Type B pancreatic cell (in vitro differentiated cells): ENCODE measurements at regions not wholly inside any gene's neighbourhood (a gene's known extent, or its start where the extent isn't known, plus 50 kb on each side); places are given as distances from the start of the nearest gene placed in this dataset.
A peak's percentile ranks its signal among the peaks of the same experiment; 100 is the strongest.

ENCODE experiments used
- DNase-seq: peaks from one replicate; pipeline ENCODE4 v3.0.0; 2021; ENCODE audit warnings: mixed read lengths; ENCODE audit not compliant: unreplicated experiment; ENCODE audit errors: extremely low spot score
- H3K27ac Mint-ChIP-seq: 2 replicates; pipeline ENCODE4 v1.8.0; 2021; ENCODE audit warnings: mild to moderate bottlenecking, mixed read lengths
- H3K27me3 Mint-ChIP-seq: 2 replicates; pipeline ENCODE4 v1.8.0; 2021; ENCODE audit warnings: mixed read lengths
- H3K36me3 Mint-ChIP-seq: 2 replicates; pipeline ENCODE4 v1.8.0; 2021; ENCODE audit warnings: mixed read lengths
- H3K4me1 Mint-ChIP-seq: one replicate; pipeline ENCODE4 v1.8.0; 2021; ENCODE audit warnings: mixed read lengths; ENCODE audit not compliant: unreplicated experiment
- H3K4me3 Mint-ChIP-seq: 2 replicates; pipeline ENCODE4 v1.8.0; 2021; ENCODE audit warnings: mild to moderate bottlenecking, mixed read lengths
- H3K9me3 Mint-ChIP-seq: 2 replicates; pipeline ENCODE4 v1.8.0; 2021; ENCODE audit warnings: mixed read lengths
- TF ChIP-seq, protein P1 (sequence below): fragments of 200-600 bp; sonication (generic); conservative IDR thresholded peaks from 2 replicates; pipeline ENCODE4 v1.5.0; 2021; ENCODE audit warnings: antibody characterized with exemption, mild to moderate bottlenecking

DNA sequence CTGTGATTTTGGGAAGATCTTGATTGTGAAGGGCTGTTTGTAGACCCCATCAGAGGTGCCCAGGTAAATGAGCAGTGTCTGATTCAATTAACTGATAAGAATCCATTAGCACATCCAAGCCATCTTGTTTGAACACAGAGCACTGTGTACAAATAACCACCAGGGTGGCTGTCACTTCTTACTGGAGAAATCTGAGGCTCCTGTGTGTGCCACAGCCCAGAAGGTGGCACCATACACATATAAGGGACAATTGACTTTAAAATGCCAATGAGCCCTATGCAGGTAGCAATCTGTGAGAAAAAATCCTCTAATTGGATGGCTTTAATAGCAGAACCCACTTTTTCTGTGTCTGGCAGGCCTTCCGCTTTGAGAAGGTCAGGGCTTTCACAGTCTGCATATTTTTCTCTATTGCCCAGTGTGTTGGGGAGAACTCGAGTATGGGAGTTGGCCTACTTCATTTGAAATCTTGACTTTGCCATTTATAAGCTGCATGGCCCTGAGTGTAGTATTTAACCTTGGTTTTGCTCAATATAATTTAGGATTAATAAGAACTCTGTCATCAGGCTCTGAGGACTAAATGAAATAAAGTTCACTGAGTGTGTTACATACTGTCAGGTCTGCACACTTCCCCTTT lies 517.4 kb downstream of the CCSER2 start:
- Mint-ChIP-seq H3K27ac (no peak overlapping the region), H3K9me3 (no peaks in the 10 kb centered on the region), H3K27me3 (no peaks in the 10 kb centered on the region), H3K4me1 (peaks cover 18% of the 10 kb centered on the region), H3K36me3 (no peaks in the 10 kb centered on the region), H3K4me3 (no peak overlapping the region)
- TF ChIP-seq, protein P1, sequence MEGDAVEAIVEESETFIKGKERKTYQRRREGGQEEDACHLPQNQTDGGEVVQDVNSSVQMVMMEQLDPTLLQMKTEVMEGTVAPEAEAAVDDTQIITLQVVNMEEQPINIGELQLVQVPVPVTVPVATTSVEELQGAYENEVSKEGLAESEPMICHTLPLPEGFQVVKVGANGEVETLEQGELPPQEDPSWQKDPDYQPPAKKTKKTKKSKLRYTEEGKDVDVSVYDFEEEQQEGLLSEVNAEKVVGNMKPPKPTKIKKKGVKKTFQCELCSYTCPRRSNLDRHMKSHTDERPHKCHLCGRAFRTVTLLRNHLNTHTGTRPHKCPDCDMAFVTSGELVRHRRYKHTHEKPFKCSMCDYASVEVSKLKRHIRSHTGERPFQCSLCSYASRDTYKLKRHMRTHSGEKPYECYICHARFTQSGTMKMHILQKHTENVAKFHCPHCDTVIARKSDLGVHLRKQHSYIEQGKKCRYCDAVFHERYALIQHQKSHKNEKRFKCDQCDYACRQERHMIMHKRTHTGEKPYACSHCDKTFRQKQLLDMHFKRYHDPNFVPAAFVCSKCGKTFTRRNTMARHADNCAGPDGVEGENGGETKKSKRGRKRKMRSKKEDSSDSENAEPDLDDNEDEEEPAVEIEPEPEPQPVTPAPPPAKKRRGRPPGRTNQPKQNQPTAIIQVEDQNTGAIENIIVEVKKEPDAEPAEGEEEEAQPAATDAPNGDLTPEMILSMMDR: peak; percentile 62
- no peak for DNase-seq

DNA sequence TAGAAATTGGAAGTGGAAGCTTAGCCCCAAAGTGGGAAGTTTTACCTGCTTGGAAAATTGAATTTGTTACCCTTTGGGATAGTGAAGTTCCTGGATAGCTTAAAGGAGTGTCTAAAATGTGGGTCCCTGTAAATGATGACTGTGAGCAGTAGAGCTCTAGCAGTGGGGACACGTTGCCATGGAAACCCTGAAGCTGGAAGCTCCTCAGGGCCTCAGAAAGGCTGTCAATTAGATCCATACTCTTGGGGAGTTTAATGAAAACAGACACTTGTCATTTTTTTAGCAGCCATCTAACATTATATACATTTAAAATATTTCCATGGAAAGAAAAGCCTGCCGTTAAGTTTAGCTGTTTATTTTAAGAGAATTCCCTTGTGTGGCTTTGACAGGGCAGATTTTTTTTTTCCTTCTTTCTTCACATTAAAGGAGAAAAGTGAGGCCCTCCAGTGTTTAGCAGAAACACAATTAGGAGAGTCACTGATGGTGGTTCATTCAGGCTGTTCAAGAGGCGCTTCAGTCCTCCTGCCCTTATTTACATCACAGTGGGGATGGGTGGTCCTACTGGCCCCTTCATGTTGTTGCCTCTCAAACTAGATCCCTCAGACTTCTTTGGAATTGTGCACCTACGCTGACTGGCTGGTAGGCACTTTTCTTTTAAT lies 518.4 kb downstream of the CCSER2 start:
- no peak for DNase-seq
- Mint-ChIP-seq H3K4me3 (no peak overlapping the region), H3K4me1 (peaks cover 18% of the 10 kb centered on the region), H3K27ac (no peak overlapping the region), H3K9me3 (no peaks in the 10 kb centered on the region), H3K36me3 (no peaks in the 10 kb centered on the region), H3K27me3 (no peaks in the 10 kb centered on the region)
- TF ChIP-seq, protein P1: no peak

DNA sequence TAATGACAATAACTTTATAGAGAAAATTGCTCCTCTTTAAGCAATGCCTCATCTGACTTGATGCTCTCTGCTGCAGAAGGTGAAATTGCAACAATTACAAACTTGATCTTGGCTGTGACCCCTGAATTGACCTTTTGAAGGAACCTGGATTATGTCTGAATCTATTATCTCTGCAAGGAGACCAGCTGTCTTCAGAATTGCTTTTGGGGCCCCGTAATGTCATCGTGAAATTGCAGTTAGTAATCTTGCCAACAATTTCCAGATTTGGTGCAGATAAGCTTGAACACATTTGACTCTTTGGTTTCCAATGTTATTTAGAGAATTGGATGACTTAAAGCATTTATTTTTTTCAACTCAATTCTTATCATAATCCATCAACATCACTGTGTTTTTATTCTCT lies 520.6 kb downstream of the CCSER2 start:
- TF ChIP-seq, protein P1: no peak
- Mint-ChIP-seq H3K27ac (no peak overlapping the region), H3K4me3 (no peak overlapping the region), H3K27me3 (no peaks in the 10 kb centered on the region), H3K9me3 (no peaks in the 10 kb centered on the region), H3K36me3 (no peaks in the 10 kb centered on the region), H3K4me1 (peaks cover 14% of the 10 kb centered on the region)
- DNase-seq: no peak

DNA sequence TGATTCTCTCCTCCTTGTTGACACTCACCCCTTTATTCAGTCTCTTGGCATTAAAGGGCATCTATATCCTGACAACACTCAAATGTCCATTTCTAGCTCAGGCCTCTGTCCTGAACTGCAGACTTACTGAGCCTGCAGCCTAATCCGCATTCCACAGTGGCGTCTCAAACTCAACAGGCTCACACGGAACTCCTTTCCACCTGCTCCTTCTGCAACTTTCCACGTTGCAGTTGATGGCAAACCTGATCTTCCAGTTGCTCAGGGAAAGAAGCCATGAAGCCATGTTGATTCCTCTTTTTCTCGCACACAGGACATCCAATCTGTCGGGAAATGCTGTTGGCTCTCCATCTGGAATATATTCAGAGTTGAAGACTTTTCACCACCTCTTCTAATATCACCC lies 522.4 kb downstream of the CCSER2 start:
- no peaks in the 10 kb centered on the region for H3K27me3 Mint-ChIP-seq
- no peaks in the 10 kb centered on the region for H3K36me3 Mint-ChIP-seq
- no peak overlapping the region for H3K27ac Mint-ChIP-seq
- H3K4me3 Mint-ChIP-seq: no peak overlapping the region
- peaks cover 14% of the 10 kb centered on the region for H3K4me1 Mint-ChIP-seq
- no peak for DNase-seq
- TF ChIP-seq, protein P1: no peak
- no peaks in the 10 kb centered on the region for H3K9me3 Mint-ChIP-seq

DNA sequence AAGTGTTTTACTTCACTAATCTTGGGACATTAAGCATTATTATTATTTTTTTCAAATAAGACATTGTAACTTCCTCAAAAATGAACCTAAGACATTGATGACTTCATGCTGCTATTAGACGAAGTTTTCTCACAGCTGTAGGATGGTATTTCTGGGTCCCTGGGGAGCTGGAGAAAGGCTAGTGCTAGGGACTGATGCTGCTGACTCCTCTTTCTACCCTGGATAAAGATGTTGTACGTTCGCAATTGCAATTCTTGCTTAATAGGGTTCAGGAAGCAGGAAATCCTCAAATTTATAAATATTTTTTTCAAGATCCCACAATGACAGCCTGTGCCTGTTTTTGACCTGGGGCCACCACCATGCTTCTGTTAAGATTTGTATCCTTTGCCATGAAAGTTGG lies 526.0 kb downstream of the CCSER2 start:
- DNase-seq: no peak
- no peak overlapping the region for H3K27ac Mint-ChIP-seq
- no peaks in the 10 kb centered on the region for H3K9me3 Mint-ChIP-seq
- H3K4me1 Mint-ChIP-seq: peaks cover 1% of the 10 kb centered on the region
- TF ChIP-seq, protein P1: no peak
- no peak overlapping the region for H3K4me3 Mint-ChIP-seq
- no peaks in the 10 kb centered on the region for H3K27me3 Mint-ChIP-seq
- no peaks in the 10 kb centered on the region for H3K36me3 Mint-ChIP-seq
